Ishikawa (cell line): ENCODE measurements at regions not wholly inside any gene's neighbourhood (a gene's known extent, or its start where the extent isn't known, plus 50 kb on each side); places are given as distances from the start of the nearest gene placed in this dataset.

ENCODE experiments used
- CEBPB ChIP-seq: IDR thresholded peaks from 2 replicates; pipeline ENCODE4 v1.6.1; 2012
- CREB1 ChIP-seq: IDR thresholded peaks from 2 replicates; pipeline ENCODE4 v1.6.1; 2012; ENCODE audit warnings: low read depth
- EP300 ChIP-seq: IDR thresholded peaks from 2 replicates; pipeline ENCODE4 v1.6.1; 2012; ENCODE audit warnings: borderline replicate concordance
- FOXM1 ChIP-seq: IDR thresholded peaks from 2 replicates; pipeline ENCODE4 v1.6.1; 2012; ENCODE audit warnings: low read depth, borderline replicate concordance
- NFIC ChIP-seq: IDR thresholded peaks from 2 replicates; pipeline ENCODE4 v1.6.1; 2012
- RAD21 ChIP-seq: IDR thresholded peaks from 2 replicates; pipeline ENCODE4 v1.6.1; 2012; ENCODE audit warnings: low read depth
- TAF1 ChIP-seq: IDR thresholded peaks from 2 replicates; pipeline ENCODE4 v1.6.1; 2012; ENCODE audit warnings: low read depth, mild to moderate bottlenecking
- TCF12 ChIP-seq: IDR thresholded peaks from 2 replicates; pipeline ENCODE4 v1.6.1; 2012; ENCODE audit warnings: low read depth
- TEAD4 ChIP-seq: IDR thresholded peaks from 2 replicates; pipeline ENCODE4 v1.6.1; 2012
- YY1 ChIP-seq: IDR thresholded peaks from 2 replicates; pipeline ENCODE4 v1.6.1; 2012; ENCODE audit warnings: low read depth
- ZBTB7A ChIP-seq: IDR thresholded peaks from 2 replicates; pipeline ENCODE4 v1.6.1; 2012; ENCODE audit warnings: low read depth
- TF ChIP-seq, protein P1 (sequence below): IDR thresholded peaks from 2 replicates; pipeline ENCODE4 v1.6.1; 2012; ENCODE audit warnings: low read depth, mild to moderate bottlenecking
- TF ChIP-seq, protein P2 (sequence below): IDR thresholded peaks from 2 replicates; pipeline ENCODE4 v1.6.1; 2012
- TF ChIP-seq, protein P3 (sequence below): IDR thresholded peaks from 2 replicates; pipeline ENCODE4 v1.6.1; 2012

DNA sequence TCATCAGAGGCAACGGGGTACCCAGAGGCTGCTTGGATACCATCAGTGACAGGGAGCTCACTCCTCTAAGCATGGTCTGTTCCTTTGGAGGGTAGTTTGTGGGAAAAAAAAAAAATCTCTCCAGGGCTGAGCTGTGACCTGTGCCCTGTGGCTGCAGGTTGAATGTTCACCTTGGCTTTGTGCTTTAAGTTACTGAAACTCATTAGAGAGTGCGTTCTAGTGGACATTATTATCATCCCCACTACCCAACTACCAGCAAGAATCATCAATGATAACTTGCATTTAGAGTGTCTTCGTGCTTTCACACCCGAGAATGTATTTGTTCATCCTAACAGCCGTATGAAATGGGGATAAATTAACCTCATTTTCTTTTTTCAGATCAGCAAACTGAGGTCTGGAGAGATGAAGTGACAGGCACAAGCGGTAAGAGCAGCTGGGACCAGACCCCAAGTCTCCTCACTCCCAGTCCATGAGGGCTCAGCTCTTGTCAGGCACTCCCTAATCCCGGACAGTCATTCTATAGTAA is 157.5 kb upstream of the MYCN start:
- TF ChIP-seq CEBPB (no peak), FOXM1 (no peak), CREB1 (no peak), EP300 (no peak), TAF1 (no peak), RAD21 (no peak), TCF12 (no peak), NFIC (no peak), ZBTB7A (no peak), TEAD4 (no peak), YY1 (no peak)
- TF ChIP-seq, protein P1, sequence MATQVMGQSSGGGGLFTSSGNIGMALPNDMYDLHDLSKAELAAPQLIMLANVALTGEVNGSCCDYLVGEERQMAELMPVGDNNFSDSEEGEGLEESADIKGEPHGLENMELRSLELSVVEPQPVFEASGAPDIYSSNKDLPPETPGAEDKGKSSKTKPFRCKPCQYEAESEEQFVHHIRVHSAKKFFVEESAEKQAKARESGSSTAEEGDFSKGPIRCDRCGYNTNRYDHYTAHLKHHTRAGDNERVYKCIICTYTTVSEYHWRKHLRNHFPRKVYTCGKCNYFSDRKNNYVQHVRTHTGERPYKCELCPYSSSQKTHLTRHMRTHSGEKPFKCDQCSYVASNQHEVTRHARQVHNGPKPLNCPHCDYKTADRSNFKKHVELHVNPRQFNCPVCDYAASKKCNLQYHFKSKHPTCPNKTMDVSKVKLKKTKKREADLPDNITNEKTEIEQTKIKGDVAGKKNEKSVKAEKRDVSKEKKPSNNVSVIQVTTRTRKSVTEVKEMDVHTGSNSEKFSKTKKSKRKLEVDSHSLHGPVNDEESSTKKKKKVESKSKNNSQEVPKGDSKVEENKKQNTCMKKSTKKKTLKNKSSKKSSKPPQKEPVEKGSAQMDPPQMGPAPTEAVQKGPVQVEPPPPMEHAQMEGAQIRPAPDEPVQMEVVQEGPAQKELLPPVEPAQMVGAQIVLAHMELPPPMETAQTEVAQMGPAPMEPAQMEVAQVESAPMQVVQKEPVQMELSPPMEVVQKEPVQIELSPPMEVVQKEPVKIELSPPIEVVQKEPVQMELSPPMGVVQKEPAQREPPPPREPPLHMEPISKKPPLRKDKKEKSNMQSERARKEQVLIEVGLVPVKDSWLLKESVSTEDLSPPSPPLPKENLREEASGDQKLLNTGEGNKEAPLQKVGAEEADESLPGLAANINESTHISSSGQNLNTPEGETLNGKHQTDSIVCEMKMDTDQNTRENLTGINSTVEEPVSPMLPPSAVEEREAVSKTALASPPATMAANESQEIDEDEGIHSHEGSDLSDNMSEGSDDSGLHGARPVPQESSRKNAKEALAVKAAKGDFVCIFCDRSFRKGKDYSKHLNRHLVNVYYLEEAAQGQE: no peak
- TF ChIP-seq, protein P2, sequence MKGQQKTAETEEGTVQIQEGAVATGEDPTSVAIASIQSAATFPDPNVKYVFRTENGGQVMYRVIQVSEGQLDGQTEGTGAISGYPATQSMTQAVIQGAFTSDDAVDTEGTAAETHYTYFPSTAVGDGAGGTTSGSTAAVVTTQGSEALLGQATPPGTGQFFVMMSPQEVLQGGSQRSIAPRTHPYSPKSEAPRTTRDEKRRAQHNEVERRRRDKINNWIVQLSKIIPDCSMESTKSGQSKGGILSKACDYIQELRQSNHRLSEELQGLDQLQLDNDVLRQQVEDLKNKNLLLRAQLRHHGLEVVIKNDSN: no peak
- TF ChIP-seq, protein P3, sequence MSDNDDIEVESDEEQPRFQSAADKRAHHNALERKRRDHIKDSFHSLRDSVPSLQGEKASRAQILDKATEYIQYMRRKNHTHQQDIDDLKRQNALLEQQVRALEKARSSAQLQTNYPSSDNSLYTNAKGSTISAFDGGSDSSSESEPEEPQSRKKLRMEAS: no peak
